ENCODE measurements at regions not wholly inside any gene's neighbourhood (a gene's known extent, or its start where the extent isn't known, plus 50 kb on each side); places are given as distances from the start of the nearest gene placed in this dataset.

DNA sequence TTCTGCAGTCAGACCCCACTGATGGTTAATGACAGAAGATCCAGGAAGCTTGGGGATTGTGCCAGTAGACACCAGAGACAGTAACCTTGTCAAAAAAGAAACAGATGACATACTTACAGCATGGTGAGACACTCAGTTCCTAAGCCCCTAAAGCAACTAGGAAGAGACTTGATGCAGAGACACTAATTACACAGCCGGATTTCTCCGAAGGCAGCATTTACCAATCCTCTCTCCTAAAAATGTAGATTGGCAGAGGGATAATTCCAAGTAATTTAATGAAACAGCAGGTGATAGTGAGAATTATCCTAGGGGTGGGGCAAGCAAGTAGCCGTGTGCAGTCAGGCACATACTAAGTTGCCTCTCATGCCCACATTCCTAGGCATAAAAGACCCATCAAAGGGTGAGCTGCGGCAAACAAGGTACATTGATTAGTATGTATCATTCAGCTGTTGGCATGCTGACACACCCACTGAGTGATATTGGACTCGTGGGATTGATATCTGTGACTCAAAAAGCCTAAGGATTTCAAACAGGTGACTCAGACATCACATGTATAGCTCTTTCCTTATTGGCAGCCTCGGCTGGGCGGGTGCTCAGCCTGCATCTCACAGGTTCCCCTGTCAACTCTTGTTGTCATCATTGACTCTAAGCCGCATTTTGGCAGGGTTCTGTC lies 296.7 kb upstream of the ATP5MC3 start:
- TF ChIP-seq, protein P1, sequence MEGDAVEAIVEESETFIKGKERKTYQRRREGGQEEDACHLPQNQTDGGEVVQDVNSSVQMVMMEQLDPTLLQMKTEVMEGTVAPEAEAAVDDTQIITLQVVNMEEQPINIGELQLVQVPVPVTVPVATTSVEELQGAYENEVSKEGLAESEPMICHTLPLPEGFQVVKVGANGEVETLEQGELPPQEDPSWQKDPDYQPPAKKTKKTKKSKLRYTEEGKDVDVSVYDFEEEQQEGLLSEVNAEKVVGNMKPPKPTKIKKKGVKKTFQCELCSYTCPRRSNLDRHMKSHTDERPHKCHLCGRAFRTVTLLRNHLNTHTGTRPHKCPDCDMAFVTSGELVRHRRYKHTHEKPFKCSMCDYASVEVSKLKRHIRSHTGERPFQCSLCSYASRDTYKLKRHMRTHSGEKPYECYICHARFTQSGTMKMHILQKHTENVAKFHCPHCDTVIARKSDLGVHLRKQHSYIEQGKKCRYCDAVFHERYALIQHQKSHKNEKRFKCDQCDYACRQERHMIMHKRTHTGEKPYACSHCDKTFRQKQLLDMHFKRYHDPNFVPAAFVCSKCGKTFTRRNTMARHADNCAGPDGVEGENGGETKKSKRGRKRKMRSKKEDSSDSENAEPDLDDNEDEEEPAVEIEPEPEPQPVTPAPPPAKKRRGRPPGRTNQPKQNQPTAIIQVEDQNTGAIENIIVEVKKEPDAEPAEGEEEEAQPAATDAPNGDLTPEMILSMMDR (IDR thresholded peaks at IDR 0.05; ENCODE audit: insufficient read depth, low read depth, low read length): no peak
- TF ChIP-seq EZH2 (IDR thresholded peaks at IDR 0.05; ENCODE audit: insufficient read depth, low read length): no peak
